Stimulated activated CD8-positive, alpha-beta memory T cell treated with anti-CD3 and anti-CD28 coated beads, Interleukin-7, amount 100 ng/mL, for 1 hour (primary cell): ENCODE measurements at regions not wholly inside any gene's neighbourhood (a gene's known extent, or its start where the extent isn't known, plus 50 kb on each side); places are given as distances from the start of the nearest gene placed in this dataset.

Experiments used
- DNase-seq, 2 donors: peaks; one replicate each; pipeline ENCODE4 v3.0.0-alpha.2; 2020; ENCODE audit warnings: low read depth in 2 of 2

DNA sequence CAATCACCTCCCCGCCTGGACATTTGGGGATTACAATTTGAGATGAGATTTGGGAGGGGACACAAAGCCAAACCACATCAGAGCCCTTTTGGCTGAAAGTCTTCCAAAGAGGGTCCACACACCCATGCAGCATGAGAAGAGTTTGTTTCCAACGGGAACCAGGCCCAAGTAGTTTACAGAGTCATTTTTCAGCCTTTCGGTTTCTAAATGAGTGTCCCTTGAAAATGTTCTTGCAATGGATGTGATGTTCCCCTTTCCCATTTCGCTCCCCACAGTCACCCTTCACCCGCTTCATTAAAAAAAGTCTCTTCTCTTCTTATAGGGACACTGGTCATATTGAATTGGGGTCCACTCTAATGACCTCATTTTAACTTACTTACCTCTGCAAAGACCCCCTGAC, 157.4 kb downstream of the ARL4C start:
- DNase-seq: no peak

DNA sequence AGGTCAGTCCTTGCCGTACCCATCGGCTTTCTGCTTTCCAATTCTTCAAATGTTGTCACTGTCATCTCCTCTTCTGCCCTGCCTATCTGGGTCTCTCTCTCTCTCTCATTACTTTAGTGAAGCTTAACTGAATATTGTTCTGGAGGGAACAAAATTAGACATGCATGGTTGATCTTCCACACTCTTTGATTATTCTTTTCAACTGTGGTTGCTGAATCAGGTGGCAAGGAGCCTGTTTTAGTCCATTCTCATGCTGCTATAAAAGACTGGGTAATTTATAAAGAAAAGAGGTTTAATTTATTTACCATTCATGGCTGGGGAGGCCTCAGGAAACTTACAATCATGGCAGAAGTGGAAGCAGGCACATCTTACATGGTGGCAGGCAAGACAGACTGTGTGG, 157.9 kb downstream of the ARL4C start:
- no peak for DNase-seq

DNA sequence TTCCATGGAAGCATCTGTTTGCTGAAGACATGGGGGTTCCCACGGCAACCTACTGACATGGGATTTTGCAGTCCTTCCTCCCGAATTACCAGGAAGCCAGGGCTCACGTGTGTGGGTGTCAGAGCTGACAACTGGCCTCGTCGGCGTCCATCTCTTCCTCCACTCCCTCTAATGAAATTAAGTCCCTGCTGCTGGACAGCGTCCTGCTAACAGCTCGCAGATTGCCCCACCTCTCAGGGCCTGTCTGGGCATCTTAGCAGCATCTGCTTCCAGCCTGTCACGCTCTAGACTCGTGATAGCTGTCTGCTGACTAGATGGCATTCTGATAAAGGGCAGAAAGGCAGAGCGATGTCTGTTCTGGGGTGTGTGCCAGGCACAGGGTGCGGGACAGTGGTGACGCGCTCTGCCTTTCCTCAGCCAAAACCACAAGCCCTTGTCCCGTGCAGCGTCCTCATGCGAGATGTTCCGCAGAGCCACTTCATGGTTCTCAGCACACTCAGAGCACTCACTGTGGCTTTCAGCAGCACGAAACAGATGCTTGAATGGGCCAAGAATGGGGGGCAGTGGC, 161.1 kb downstream of the ARL4C start:
- peak; percentile 19 to 21 for DNase-seq

DNA sequence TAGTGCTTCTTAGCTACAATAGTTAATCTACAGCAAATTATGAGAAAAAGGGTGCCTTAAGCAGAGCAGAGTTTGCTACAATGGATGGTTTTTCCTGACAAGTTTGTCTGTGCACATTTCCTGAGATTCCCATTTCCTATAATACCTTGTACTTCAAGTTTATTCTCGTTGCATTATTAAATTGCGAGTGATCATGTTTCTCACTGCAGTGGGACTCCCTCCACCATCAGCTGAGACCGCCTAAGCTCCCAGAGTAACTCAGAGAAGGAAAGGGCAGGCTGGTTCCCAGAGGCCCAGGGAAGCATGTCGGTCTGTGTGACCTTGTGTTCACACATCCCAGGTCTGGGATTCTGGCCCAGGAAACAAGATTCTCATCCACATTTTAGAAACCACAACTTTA, 162.1 kb downstream of the ARL4C start:
- no peak for DNase-seq

DNA sequence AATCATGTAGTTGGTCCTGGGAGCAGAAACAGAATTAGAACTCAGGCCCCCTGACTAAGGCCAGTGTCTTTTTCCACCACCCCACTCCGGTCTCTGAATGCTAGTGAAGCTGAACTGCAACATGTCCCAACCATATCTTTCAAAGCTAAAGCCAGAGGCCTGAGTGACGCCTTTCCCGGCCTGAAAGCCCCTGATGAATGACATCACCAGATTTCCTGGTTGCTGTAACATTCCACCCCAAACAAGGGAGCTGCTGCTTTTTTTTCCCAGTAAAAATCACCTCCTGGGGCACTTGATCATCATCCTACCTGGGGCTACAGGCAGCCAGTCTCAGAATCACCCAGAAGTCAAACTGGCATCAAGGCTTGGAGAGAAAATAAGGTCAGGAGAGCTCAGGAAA, 162.7 kb downstream of the ARL4C start:
- no peak for DNase-seq

DNA sequence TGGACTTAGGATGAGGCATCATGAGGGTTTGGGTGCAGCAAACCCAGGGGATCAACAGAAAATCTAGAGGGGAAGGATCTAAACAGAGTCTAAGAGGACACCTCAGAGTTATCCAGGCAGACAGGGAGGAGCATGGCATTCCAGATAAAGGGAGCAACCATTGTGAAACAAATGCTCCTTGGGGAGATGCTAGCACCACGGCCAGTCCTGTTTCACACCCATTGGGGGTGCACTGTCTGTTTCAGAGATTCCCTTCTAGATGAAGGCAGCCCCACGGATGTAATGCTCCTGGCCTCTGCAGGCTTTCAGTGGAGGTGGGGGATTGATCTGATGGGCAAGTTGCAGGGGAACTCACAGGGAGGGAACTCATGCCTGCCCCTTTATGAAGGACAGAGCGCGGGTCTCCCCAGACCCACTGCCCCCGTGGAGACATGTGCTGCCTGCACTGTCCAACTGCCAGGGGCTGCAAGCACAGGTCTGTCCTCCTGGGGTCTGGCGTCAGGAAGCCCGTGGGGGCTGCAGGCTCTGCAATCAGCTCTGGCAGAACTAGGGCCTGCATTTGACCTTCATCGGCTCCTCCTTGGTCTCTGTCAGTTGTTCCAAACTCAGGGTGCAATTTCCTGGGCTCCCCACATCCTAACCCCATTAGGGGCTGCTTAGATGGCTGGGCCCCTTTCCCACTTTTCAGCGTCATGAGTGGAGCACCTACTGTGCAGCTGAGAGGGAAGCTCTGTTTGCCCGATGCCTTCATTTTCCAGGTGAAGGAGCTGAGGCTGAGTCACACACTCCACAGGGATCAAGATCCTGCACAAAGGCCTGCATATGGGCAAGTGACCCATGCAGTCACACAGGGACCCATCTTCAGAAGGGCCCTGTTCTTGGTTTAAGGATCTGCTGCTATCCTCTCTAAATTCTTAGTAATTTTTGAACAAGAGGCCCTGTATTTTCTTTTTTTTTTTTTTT, 163.4 kb downstream of the ARL4C start:
- DNase-seq: no peak

DNA sequence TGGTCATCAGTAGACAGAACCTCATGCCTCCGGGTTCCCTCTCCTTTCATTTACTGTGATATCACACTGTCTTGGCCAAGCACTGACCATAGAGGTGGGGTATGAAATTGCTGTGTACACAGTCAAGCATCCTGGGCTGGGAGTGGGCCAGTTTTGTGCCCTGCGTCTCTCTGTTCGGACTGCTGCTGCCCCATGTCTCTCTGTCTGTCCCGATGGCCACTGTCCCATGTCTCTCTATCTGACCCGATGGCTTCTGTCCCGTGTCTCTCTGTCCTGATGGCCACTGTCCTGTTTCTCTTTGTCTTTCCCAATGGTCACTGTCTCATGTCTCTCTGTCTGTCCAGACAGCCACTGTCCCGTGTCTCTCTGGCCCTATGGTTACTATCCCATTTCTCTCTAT, 164.9 kb downstream of the ARL4C start:
- no peak for DNase-seq

DNA sequence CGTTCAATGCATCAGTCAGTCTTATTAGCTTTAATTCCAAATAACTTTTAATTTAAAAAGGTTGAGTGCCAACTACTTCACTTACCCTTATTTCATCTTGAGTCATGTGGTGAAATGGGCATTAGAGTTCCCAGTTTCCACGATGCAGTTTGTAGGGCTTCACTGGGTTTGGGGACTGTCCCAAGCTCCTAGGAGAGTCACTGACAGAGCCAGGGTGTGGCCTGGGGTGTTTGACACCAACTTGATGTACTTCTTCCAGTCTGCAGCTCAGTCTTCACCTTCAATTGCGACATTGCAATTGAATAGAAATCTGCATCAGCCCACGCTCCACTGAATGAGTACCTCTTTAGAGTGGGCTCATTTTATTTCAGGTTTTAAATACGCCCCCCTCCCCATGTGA, 165.3 kb downstream of the ARL4C start:
- DNase-seq: no peak

DNA sequence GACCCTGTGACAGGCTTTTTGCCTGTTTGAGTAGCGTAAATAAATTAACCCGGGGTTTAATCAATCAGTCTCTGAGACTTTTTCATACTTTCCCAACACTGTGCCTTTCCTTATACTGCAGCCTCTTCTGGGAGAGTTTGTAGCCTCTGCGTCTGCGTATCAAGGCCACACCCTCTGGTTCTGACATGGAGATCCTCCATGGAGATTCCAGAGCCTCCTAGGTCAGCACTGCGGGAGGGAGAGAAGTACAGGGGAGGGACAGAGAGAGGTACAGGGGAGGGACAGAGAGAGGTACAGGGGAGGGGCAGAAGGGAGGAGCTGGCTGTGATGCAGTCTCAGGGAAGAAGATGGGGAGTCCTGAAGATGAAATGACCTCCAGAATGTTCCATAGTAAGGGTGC, 166.0 kb downstream of the ARL4C start:
- DNase-seq: no peak

DNA sequence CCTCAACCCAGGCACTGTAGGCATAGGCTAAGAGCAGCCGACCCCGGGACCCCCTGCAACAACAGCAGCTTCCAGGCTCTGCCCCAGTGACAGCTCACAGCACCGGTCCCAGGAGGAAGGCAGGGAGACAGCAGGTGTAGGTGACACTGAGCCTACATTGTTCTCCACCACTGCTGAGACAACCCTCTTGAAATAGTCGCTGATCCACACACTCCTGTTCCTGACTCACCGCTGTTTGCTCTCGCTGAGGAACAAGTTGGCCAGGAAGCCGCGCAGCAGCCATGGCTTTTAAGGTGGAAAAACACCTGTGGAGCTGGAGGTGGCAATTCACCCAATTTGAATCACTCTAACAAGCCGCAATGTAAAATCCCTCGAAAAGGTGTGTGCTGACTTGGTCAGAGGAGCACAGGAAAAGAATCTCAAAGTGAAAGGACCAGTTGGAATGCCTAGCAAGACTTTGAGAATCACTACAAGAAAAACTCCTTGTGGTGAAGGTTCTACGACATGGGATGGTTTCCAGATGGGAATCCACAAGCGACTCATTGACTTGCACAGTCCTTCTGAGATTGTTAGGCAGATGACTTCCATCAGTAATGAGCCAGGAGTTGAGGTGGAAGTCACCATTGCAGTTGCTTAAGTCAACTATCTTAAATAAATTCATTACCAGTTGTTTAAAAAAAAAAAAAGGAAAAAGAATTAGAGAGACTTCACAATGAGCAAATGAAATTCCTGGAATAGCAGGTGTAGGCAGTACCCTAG, 167.5 kb downstream of the ARL4C start:
- DNase-seq: no peak

DNA sequence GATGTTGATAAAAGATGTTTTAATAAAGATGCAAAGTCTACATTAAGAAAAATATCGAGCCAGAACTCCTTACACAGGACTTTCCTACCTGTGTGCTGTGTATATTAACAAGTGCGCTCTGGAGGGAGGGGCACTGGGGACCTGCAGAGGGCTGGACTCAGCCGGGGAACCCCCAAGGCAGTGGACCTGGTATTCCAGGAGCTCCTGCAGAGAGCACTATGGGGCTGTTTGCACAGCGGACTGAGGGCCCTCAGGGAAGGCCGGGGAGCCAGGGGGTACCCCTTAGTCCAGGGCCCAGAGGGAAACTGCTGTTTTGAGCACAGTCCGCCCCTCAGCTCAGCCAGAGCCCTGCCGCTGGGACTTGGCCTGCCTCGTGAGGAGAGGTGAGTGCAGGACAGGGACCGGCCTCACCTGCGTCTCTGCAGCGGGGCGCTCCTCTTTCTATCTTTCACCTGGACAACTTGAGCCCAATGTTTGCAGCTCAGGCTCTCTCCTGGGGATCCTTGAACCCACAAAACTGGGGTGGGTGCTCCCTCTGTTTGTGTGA, 168.4 kb downstream of the ARL4C start:
- DNase-seq: no peak

DNA sequence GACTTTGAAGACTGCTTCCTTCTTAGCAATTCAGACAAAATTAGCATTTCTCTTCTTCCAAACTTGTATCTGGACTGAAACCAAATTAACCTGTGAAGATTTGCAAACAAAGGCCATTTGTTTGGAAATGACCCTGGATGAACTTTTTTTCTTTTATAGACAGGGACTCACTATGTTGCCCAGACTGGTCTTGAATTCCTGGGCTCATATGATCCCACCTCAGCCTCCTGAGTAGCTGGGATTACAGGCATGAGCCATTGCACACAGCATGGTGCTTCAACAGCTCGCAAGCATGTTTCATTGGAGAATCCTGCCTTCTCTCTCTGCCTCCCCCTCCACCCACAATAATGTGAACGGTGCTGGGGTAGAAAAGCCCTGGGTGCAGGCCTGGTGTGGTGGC, 170.2 kb downstream of the ARL4C start:
- DNase-seq: no peak

DNA sequence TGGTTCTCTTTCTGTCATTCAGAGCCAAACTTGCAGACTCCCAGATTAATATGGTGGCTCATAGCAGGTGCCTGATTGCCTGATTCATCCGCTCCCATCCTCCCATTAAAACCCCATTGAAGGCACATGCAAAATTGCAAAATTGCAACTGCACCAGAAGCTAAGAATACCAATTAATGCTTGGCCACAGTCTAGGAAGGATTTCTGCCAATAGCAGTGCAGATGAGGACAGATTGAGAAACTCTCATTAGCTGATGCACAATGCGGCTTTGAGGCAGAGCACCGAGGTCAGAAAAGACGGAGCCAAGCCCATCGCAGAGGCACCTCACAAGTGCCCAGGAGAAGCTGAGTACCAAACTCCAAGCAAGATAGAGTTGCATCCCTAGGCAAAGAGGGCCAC, 172.8 kb downstream of the ARL4C start:
- DNase-seq: no peak

DNA sequence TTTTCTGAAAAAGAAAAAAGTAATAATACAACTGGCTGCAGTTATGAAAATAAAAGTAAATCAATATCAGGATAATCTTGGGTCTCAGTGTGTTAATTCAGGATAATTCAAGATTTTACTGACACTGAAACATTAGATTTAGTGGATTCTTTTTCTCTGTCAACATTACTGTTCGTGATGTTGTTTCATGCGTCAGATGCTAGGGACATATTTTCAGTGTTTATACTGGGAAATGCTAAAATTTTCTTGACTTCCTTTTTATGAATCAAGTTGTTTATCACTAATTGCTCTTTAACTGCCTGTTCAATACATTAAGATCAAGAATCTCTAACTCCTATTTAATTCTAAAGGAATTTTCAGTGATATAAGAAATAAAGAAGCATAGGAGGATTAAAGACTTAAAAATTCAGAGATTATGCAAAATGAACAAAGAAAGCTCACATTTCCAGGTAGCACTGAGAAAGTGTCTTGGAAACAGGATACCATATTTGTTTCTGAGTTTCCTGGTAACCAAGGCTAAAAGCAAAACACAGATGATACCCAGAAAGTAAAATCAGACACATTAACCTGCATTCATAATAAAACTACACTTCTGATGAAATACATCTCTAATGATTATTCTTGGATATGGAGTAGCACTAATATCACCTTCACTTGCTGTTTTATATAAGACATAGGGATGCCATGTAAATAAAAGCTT, 174.0 kb downstream of the ARL4C start:
- no peak for DNase-seq

DNA sequence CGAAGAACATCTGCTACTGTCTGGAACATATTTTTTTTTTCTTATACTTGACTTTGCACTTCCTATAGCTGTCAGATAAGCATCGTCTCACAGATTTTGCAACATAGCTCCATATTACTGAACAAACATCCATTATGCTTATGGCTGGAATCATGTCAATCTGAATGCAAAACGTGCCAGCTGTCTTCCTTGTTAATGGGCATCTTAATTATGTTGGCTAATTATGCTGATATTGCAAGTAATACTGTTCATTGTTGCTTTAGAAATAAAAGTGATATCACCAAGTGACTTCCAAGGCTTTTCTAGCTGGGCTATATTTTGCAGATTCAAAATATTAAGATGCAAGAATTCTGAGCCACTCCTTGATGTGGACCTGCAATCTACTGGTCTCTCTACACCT, 176.8 kb downstream of the ARL4C start:
- DNase-seq: no peak

DNA sequence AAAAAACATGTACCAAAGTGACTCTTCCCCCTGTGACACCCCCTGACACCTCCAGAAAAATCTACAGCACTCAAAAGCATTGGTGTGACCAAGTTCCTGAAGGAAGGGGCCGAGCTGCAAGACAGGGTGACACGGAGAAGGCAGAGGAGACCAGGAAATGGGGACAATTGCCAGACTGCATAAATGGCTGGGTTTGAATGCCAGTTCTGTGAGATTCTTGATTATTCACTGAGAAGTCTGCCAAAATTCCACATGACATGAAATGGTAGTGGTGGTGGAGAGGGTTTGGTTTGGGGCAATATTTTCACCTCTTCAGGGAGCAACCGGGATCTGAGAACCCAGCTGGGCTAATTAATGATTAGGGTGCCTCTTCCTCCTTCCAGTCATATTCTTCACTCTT, 178.5 kb downstream of the ARL4C start:
- DNase-seq: no peak

DNA sequence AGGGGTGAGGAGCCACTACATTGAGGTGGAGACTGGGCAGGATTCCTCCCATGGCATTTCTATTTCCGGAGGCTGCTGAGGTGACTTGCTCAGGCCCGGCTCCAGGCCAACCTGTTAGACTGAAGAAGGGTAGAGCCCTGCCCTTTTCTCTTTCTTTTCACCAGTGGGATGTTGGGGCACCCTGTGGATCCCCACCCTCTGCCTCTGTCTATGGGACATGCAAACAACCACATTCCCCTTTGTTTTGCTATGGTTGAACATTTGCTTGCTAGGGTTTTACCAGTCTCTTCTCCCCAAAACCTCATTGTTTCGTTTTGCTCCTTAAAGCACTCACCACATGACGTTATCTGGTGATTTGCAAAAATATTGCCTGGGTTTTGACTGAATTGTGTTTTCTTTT, 183.3 kb downstream of the ARL4C start:
- no peak for DNase-seq

DNA sequence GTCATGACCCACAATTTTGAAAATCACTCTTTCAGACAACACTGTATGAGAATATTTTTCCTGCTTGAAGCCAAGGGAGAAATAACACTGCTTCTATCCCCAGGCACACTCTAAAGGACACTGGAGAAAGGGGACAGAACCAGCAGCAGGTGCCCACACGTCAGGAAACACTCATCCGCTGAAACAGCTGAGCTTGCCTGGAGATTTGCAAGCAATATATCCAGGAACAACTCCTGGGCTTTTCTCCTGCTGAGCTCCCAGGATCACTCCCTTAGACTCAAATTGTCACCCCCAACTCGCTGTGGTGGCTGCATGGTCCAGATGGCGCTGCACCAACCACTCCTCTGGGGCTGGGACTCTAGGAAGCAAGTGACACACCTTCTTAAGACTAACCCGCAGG, 186.7 kb downstream of the ARL4C start:
- no peak for DNase-seq

DNA sequence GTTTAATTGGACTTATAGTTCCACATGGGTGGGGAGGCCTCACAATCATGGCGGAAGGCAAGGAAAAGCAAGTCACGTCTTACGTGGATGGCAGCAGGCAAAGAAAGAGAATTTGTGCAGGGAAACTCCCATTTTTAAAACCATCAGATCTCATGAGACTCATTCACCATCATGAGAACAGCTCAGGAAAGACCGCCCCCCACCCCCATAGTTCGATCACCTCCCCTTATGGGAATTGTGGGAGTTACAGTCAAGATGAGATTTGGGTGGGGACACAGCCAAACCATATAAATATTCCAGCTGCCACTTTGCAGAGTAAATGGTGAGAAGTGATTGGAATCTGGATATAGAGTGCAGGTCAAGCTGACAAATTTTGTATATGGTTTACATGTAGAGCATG, 187.4 kb downstream of the ARL4C start:
- no peak for DNase-seq

DNA sequence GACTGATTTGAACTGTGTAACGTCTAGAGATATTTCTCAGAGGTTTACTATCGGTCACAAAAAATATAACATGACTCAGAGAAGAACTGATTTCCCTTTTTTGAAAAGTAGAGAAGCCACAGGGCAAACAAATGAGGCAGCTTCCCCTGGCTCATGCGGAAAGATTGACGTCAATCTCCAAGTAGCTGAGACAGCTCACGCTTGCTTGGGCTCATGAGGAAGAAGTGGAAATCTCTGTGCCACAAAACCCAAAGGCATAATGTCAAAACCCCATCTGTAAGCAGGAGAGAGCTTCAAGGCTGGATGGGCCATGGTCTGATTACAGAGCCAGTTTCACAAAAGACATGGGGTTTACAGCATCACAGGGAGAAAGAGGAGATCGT, 188.1 kb downstream of the ARL4C start:
- DNase-seq: peak in 1 of 2 donors; percentile 34

DNA sequence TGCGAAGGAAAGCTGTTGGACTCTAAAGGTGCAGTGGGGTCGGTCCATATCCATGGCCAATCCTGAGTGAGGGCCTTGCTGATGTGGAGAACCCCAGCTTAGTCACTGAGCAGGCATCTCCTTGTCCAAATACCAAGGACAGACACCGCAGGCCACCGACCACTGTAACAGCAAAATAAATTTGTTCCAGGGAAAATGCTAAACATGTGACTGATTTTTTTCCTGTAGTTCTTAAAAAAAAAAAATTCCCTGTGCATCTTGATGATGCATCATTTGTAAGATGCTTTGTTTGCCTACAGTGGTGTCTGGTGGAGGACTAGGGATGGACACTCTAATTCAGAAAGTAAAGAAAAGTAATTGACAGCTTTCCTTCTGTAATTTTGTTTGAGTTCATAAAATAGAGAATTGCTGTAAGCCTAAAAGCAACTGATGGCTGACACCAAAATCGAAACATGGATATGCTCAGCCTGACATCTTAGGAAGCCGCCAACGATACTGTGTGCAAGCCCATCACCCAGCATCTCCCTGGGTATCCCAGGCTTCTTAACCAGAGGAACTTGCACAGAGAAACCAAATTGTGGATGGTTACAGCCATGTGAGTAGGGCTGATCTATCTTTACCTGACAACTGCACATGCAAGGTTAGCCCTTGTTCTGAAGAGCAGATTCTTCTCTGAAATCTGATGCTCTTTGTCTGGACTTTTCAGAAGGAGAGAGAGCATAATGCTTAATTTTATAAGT, 188.6 kb downstream of the ARL4C start:
- DNase-seq: no peak
